ENCODE measurements at regions not wholly inside any gene's neighbourhood (a gene's known extent, or its start where the extent isn't known, plus 50 kb on each side); places are given as distances from the start of the nearest gene placed in this dataset.

GRCh38 chr7:10122551-10123100 is 851.0 kb upstream of the PHF14 start:
- DNase-seq (ENCODE audit: low read depth) = no peak

GRCh38 chr7:10128748-10129147 is 844.9 kb upstream of the PHF14 start:
- no peak for DNase-seq (ENCODE audit: low read depth)

- no peak for DNase-seq (ENCODE audit: low read depth)
These were observed 835.4 kb upstream of the PHF14 start for GRCh38 chr7:10138087-10138854.

- DNase-seq (ENCODE audit: low read depth) = no peak
These were observed 827.4 kb upstream of the PHF14 start for GRCh38 chr7:10146271-10146670.

GRCh38 chr7:10156972-10157371 is 816.7 kb upstream of the PHF14 start:
- DNase-seq (ENCODE audit: low read depth) = no peak

- DNase-seq (ENCODE audit: low read depth) = no peak
These were observed 791.7 kb upstream of the PHF14 start for GRCh38 chr7:10181996-10182395.

GRCh38 chr7:10192074-10192473 is 781.6 kb upstream of the PHF14 start:
- no peak for DNase-seq (ENCODE audit: low read depth)

- no peak for DNase-seq (ENCODE audit: low read depth)
These were observed 768.0 kb upstream of the PHF14 start for GRCh38 chr7:10205696-10206095.

- DNase-seq (ENCODE audit: low read depth) = no peak
These were observed 763.7 kb upstream of the PHF14 start for GRCh38 chr7:10210000-10210399.

GRCh38 chr7:10211016-10211415 is 762.7 kb upstream of the PHF14 start:
- DNase-seq (ENCODE audit: low read depth) = no peak

GRCh38 chr7:10211861-10212260 is 761.8 kb upstream of the PHF14 start:
- no peak for DNase-seq (ENCODE audit: low read depth)

GRCh38 chr7:10212649-10213048 is 761.0 kb upstream of the PHF14 start:
- DNase-seq (ENCODE audit: low read depth) = no peak

GRCh38 chr7:10216462-10216861 is 757.2 kb upstream of the PHF14 start:
- DNase-seq (ENCODE audit: low read depth) = no peak

- no peak for DNase-seq (ENCODE audit: low read depth)
These were observed 752.6 kb upstream of the PHF14 start for GRCh38 chr7:10221084-10221483.

GRCh38 chr7:10222976-10223375 is 750.7 kb upstream of the PHF14 start:
- DNase-seq (ENCODE audit: low read depth) = no peak

GRCh38 chr7:10225275-10225674 is 748.4 kb upstream of the PHF14 start:
- DNase-seq (ENCODE audit: low read depth) = no peak

GRCh38 chr7:10237306-10237705 is 736.4 kb upstream of the PHF14 start:
- DNase-seq (ENCODE audit: low read depth) = no peak

- DNase-seq (ENCODE audit: low read depth) = no peak
These were observed 735.0 kb upstream of the PHF14 start for GRCh38 chr7:10238641-10239040.

GRCh38 chr7:10239695-10240345 is 733.9 kb upstream of the PHF14 start:
- no peak for DNase-seq (ENCODE audit: low read depth)

- DNase-seq (ENCODE audit: low read depth) = no peak
These were observed 728.3 kb upstream of the PHF14 start for GRCh38 chr7:10245406-10245805.

- DNase-seq (ENCODE audit: low read depth) = no peak
These were observed 716.2 kb upstream of the PHF14 start for GRCh38 chr7:10257438-10257837.

GRCh38 chr7:10266976-10267375 is 706.7 kb upstream of the PHF14 start:
- DNase-seq (ENCODE audit: low read depth) = no peak

- DNase-seq (ENCODE audit: low read depth) = no peak
These were observed 705.6 kb upstream of the PHF14 start for GRCh38 chr7:10268034-10268433.

- no peak for DNase-seq (ENCODE audit: low read depth)
These were observed 690.8 kb upstream of the PHF14 start for GRCh38 chr7:10282909-10283308.
